ENCODE measurements at regions not wholly inside any gene's neighbourhood (a gene's known extent, or its start where the extent isn't known, plus 50 kb on each side); places are given as distances from the start of the nearest gene placed in this dataset.

GRCh38 chr19:27689734-27690241, 1523.2 kb downstream of the UQCRFS1 start:
- DNase-seq = no peak

GRCh38 chr19:27684293-27684692, 1528.7 kb downstream of the UQCRFS1 start:
- DNase-seq = no peak

GRCh38 chr19:27681972-27682371, 1531.0 kb downstream of the UQCRFS1 start:
- no peak for DNase-seq

DNA sequence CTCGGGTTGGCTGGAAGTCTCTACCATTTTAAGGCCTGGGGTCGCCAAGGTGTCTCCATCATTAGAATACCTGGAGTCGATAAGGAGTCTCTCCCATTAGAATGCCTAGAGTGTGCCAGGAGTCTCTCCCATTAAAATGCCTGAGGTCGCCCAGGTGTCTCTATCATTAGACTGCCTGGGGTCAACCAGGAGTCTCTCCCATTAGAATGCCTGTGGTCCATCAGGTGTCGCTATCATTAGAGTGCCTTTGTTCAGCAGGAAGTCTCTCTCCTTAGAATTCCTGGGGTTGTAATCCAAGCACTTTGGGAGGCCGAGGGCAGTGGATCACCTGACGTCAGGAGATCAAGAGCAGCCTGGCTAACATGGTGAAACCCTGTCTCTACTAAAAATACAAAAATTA, 1533.0 kb downstream of the UQCRFS1 start:
- no peak for DNase-seq

DNA sequence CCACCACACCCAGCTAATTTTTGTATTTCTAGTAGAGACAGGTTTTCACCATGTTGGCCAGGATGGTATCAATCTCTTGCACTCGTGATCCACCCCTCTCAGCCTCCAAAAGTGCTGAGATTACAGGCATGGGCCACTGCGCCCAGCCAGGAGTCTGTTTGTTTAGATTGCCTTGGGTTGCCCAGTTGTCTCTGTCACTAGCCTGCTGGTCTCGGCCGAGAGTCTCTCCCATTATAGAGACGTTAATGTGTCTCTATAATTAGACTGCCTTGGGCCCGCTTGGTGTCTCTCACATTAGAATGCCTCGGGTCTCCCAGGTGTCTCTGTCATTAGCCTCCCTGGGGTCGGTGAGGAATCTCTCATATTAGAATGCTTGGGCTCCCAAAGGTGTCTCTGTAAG, 1533.6 kb downstream of the UQCRFS1 start:
- no peak for DNase-seq

DNA sequence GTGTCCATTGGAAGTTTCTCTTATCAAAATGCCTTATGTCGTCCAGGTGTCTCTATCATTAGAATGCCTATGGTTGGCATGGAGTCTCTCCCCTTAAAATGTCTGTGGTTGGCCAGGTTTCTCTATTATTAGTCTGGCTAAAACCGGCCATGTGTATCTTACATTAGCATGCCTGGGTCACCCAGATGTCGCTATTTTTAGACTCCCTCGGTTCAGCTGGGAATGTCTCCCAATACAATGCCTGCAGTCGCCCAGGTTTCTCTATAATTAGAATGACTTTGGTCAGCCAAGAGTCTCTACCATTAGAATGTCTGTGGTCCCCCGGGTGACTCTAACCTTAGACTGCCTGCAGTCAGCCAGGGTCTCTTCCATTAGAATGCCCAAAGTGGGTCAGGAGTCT, 1536.1 kb downstream of the UQCRFS1 start:
- no peak for DNase-seq

DNA sequence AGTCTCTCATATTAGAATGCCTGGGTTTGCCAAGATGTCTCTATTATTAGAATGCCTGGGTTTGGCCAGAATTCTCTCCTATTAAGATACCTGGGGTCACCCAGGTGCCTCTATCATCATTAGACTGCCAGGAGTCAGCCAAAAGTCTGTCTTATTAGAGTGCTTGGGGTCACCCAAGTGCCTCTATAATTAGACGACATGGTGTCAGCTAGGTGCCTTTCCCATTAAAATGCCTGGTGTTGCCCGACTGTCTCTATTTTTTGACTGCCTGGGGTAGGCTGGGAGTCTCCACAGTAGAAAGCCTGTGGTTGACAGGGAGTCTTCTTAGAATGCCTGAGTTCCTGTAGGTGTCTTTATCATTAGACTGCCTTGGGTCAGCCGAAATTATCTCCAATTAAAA, 1536.6 kb downstream of the UQCRFS1 start:
- no peak for DNase-seq

GRCh38 chr19:27675771-27676170, 1537.2 kb downstream of the UQCRFS1 start:
- no peak for DNase-seq

DNA sequence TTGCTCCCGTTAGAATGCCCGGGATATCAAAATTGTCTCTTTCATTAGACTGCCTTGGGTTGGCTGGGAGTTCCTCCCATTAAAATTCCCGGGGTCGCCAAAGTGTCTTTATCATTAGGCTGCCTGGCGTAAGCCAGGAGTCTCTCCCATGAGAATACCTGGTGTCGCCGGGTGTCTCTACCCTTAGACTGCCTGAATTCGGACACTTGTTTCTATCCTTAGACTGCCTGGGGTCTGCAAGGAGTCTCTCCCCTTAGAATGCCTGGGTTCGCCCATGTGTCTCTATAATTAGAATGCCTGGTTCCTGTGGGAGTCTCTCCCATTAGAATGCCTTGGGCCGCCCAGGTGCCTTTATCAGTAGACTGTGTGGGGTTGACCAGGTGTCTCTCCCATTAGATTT, 1538.2 kb downstream of the UQCRFS1 start:
- no peak for DNase-seq

GRCh38 chr19:27673986-27674385, 1539.0 kb downstream of the UQCRFS1 start:
- DNase-seq = no peak

DNA sequence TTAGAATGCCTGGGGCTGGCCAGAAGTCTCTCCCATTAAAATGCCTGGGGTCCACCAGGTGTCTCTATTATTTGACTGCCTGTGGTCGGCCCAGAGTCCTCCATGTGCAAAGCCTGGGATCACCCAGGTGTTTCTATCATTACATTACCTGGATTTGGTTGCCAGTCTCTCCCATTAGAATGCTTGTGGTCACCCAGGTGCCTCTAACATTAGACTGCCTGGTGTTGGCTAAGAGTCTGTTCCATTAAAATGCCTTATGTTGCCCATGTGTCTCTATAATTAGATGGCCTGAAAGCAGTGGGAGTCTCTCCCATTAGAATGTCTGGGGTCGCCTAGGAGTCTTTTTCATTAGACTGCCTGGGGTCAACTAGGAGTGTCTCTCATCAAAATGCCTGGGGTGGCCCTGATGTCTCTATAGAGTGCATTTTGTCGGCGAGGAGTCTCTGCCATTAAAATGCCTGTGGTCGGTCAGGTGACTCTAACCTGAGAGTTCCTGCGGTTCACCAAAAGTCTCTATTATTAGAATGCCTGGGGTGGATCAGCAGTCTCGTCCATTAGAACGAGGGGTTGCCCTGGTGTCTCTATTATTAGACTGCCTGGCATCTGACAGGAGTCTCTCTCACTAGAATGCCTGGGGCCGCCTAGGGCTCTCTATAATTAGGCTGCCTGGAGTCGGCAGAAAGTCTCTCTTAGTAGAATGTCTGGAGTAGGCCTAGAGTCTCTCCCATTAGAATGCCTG, 1540.5 kb downstream of the UQCRFS1 start:
- DNase-seq = no peak

DNA sequence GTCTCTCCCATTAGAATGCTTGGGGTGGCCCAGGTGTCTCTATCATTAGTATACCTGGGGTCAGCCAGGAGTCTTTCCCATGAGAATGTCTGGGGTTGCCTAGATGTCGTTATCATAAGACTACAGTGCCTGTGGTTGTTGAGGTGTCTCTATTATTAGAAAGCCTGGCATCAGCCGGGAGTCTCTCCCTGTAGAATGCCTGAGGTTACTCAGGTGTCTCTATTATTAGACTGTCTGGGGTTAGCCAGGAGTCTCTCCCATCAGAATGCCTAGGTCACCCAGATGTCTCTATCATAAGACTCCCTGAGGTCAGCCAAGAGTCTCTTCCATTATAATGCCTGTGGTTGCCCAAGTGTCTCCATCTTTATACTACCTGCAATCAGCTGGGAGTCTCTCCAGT, 1541.1 kb downstream of the UQCRFS1 start:
- DNase-seq = no peak

GRCh38 chr19:27660428-27660827, 1552.5 kb downstream of the UQCRFS1 start:
- no peak for DNase-seq

DNA sequence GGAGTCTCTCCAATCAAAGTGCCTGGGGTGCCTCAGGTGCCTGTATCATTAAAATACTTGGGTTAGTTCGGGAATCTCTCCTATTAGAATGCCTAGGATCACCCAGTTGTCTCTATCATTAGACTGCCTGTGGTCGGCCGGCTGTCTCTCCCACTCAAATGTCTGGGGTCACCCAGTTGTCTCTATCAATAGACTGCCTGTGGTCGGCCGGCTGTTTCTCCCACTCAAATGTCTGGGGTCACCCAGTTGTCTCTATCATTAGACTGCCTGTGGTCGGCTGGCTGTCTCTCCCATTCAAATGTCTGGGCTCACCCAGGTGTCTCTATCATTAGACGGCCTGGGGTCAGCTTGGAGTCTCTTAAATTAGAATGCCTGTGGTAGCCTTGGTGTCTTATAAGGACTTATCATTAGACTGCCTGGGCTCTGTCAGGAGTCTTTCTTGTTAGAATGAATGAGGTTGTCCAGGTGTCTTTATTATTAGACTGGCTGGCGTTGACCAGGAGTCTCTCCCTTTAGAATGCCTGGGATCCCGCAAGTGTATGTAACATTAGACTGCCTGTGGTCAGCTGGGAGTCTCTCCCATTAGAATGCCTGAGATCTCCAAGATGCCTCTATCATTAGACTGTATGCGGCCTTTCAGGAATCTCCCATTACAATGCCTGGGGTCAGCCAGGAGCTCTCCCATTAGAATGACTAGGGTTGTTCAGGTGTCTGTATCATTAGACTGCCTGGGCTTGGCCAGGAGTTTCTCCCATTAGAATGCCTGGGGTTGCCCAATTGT, 1555.5 kb downstream of the UQCRFS1 start:
- DNase-seq = no peak

- DNase-seq = no peak
Observed at GRCh38 chr19:27654266-27654990, 1558.5 kb downstream of the UQCRFS1 start.

DNA sequence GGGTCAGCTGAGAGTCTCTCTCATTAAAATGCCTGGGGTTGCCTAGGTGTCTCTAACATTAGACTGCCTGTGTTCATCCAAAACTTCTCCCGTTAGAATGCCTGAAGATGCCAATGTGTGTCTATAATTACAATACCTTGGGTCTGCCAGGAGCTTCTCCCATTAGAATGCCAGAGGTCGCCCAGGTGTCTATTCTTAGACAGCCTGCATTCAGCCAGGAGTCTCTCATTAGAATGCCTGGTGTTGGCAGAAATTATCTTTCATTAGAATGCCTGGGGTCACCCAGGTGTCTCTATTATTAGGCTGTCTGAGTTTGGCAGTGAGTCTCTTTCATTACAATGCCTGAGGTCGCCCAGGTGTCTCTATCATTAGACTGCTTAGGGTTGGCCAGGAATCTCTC, 1560.2 kb downstream of the UQCRFS1 start:
- DNase-seq = no peak

DNA sequence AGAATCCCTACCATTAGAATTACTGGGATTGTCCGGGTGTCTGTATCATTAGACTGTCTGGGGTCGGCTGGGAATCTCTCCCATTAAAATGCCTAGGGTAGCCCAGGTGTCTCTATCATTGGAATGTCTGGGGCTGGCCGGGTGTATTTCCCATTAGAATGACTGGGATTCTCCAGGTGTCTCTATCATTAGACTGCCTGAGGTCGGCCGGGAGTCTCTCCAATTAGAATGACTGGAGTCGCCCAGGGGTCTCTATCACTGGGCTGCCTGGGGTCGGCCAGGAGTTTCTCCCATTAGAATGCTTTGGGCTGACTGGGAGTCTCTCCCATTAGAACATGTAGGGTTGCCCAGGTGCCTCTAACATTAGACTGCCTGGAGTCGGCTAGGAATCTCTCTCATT, 1560.7 kb downstream of the UQCRFS1 start:
- no peak for DNase-seq

DNA sequence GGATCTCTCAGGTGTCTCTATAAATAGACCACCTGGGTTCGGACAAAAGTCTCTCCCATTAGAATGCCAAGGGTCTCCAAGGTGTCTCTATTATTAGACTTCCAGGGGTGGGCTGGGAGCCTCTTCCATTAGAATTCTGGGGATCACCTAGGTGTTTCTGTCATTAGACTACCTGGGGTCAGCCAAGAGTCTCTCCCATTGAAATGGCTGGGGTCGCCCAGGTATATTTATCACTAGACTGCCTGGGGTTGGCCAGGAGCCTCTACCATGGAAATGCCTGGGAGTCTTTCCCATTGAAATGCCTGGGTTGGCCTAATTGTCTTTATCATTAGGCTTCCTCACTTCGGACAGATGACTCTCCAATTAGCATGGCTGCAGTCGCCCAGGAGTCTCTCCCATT, 1565.5 kb downstream of the UQCRFS1 start:
- no peak for DNase-seq

DNA sequence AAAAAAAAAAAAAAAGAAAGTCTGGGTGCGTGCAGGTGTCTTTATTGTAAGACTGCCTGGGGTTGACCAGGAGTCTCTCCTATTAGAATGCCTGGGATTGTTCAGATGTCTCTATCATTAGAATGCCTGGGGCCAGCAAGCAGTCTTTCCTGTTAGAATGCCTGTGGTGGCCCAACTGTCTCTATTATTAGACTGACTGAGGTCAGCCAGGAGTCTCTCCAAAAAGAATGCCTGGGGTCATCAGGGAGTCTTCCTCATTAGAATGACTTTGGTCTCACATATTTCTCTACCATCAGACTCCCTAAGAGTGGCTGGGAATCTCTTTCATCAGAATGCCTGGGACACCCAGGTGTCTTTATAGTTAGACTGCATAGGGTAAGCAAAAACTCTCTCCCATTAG, 1577.5 kb downstream of the UQCRFS1 start:
- no peak for DNase-seq

DNA sequence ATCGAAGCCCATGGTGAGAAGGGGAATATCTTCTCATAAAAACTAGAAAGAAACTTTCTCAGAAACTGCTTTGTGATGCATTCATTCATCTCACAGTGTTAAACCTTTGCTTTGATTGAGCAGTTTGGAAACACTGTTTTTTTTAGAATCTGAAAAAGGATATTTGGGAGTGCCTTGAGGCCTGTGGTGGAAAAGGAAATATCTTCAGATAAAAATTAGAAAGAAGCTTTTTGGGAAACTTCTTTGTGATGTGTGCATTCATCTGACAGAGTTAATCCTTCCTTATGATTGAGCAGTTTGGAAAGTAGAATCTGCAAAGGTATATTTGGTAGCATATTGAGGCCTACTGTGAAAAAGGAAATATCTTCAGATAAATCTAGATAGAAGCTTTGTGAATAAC, 1594.9 kb downstream of the UQCRFS1 start:
- no peak for DNase-seq

- DNase-seq = no peak
Observed at GRCh38 chr19:27580906-27581305, 1632.0 kb downstream of the UQCRFS1 start.

Data from AML-193 (cell line).